Thoracic aorta (tissue), 2 donors: ENCODE measurements at regions not wholly inside any gene's neighbourhood (a gene's known extent, or its start where the extent isn't known, plus 50 kb on each side); places are given as distances from the start of the nearest gene placed in this dataset.

Source experiments
- ATAC-seq: fragments of 150-250 bp; one replicate; pipeline ENCODE4 v1.8.0; 2017; ENCODE audit warnings: low read depth; ENCODE audit not compliant: insufficient number of reproducible peaks, low FRiP score
- DNase-seq: peaks from one replicate; pipeline ENCODE4 v3.0.0-alpha.2; 2020; ENCODE audit warnings: low spot score
- H3K27ac ChIP-seq, 2 donors: fragments of 200-600 bp; sonication (generic); 1 replicate in 1 of 2; 2 replicates in 1 of 2; pipeline ENCODE4 v1.5.1; 2016; ENCODE audit warnings: mild to moderate bottlenecking in 2 of 2, moderate library complexity in 2 of 2
- H3K27me3 ChIP-seq: fragments of 200-600 bp; sonication (generic); replicated peaks from 2 replicates; pipeline ENCODE4 v1.6.0; 2016; ENCODE audit warnings: mild to moderate bottlenecking; ENCODE audit not compliant: insufficient read depth
- H3K36me3 ChIP-seq: fragments of 200-600 bp; sonication (generic); one replicate; pipeline ENCODE4 v1.5.1; 2016
- H3K4me1 ChIP-seq, 2 donors: fragments of 200-600 bp; sonication (generic); 1 replicate in 1 of 2; 2 replicates in 1 of 2; pipeline versions ENCODE4 v1.5.1 to v1.6.0; 2016; ENCODE audit warnings: low read depth in 2 of 2, mild to moderate bottlenecking in 1 of 2; ENCODE audit not compliant: control insufficient read depth in 1 of 2
- H3K4me3 ChIP-seq: fragments of 200-600 bp; sonication (generic); 2 replicates; pipeline ENCODE4 v1.5.1; 2016; ENCODE audit warnings: mild to moderate bottlenecking
- H3K9me3 ChIP-seq: fragments of 200-600 bp; sonication (generic); 2 replicates; pipeline ENCODE4 v1.5.1; 2016
- CTCF ChIP-seq: fragments of 200-600 bp; sonication (generic); IDR thresholded peaks from one replicate; pipeline ENCODE4 v1.5.1; 2019; ENCODE audit warnings: antibody characterized with exemption

- Histone ChIP-seq H3K4me1 (no peaks in the 10 kb centered on the region), H3K4me3 (no peak overlapping the region), H3K27me3 (no peaks in the 10 kb centered on the region), H3K9me3 (no peaks in the 10 kb centered on the region), H3K27ac (no peak overlapping the region), H3K36me3 (no peaks in the 10 kb centered on the region)
- ATAC-seq = no peak
- DNase-seq = no peak
- TF ChIP-seq CTCF = no peak
Observed at GRCh38 chr2:163990101-163990500, 254.3 kb upstream of the FIGN start.

- no peaks in the 10 kb centered on the region for H3K4me1 ChIP-seq
- no peaks in the 10 kb centered on the region for H3K9me3 ChIP-seq
- DNase-seq = no peak
- no peak for TF ChIP-seq CTCF
- ATAC-seq = no peak
- H3K27me3 ChIP-seq = no peaks in the 10 kb centered on the region
- no peaks in the 10 kb centered on the region for H3K36me3 ChIP-seq
- no peak overlapping the region for H3K4me3 ChIP-seq
- H3K27ac ChIP-seq = no peak overlapping the region
Observed at GRCh38 chr2:163987175-163987940, 251.6 kb upstream of the FIGN start.

GRCh38 chr2:163984986-163985385 lies 249.2 kb upstream of the FIGN start:
- Histone ChIP-seq H3K4me3 (no peak overlapping the region), H3K36me3 (no peaks in the 10 kb centered on the region), H3K9me3 (no peaks in the 10 kb centered on the region), H3K27me3 (no peaks in the 10 kb centered on the region), H3K4me1 (no peaks in the 10 kb centered on the region), H3K27ac (no peak overlapping the region)
- ATAC-seq (no peak), DNase-seq (no peak)
- TF ChIP-seq CTCF = no peak

DNA sequence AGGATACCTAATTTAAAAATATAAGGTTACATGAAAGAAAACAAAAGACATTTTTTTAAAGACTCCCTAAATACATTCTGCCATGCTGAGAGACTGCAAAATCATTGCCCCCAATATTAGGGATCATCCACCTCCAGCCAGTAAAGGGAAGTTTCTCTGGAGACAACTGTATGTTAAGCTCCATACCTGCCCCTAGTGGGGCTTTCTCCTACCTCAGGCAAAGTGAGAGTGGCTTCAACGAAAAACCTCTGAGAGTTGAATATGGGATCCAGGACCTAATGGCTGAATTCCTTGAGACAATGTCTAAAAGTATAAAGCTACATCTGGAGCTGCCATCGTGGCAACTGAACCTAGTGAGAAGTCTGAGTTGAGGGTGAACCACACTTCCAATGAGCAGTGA lies 248.1 kb upstream of the FIGN start:
- Histone ChIP-seq H3K4me1 (no peaks in the 10 kb centered on the region), H3K27ac (no peak overlapping the region), H3K4me3 (no peak overlapping the region), H3K36me3 (no peaks in the 10 kb centered on the region), H3K27me3 (no peaks in the 10 kb centered on the region), H3K9me3 (no peaks in the 10 kb centered on the region)
- DNase-seq (no peak), ATAC-seq (no peak)
- no peak for TF ChIP-seq CTCF

- Histone ChIP-seq H3K27me3 (no peaks in the 10 kb centered on the region), H3K27ac (no peak overlapping the region), H3K36me3 (no peaks in the 10 kb centered on the region), H3K4me1 (no peaks in the 10 kb centered on the region), H3K9me3 (no peaks in the 10 kb centered on the region), H3K4me3 (no peak overlapping the region)
- TF ChIP-seq CTCF = no peak
- ATAC-seq (no peak), DNase-seq (no peak)
Observed at GRCh38 chr2:163982938-163983337, 247.1 kb upstream of the FIGN start.
